ENCODE measurements at regions not wholly inside any gene's neighbourhood (a gene's known extent, or its start where the extent isn't known, plus 50 kb on each side); places are given as distances from the start of the nearest gene placed in this dataset.
"Not testable (repeated sequence)": the region's sequence is repeated elsewhere in the genome, so short reads cannot be mapped to it uniquely, and the experiment has no call there.

- ATAC-seq (no peak), DNase-seq (no peak)
- Histone ChIP-seq H3K4me3 (no peak overlapping the region), H3K4me1 (no peaks in the 10 kb centered on the region), H3K36me3 (replicated peaks in 1 of 2; ENCODE audit: insufficient read depth in 1 of 2, low read depth in 2 of 2) (no peaks in the 10 kb centered on the region), H3K27ac (no peak overlapping the region), H3K9me3 (no peaks in the 10 kb centered on the region), H3K27me3 (no peaks in the 10 kb centered on the region)
- WGBS, 2 donors, result 34 to 39% methylated on average over 2 of the region's 2 CpGs
- intact Hi-C loops (cut with DNase I), result no loop called here
- no peak for TF ChIP-seq POLR2A (IDR thresholded peaks at IDR 0.05)
- TF ChIP-seq, protein P1, sequence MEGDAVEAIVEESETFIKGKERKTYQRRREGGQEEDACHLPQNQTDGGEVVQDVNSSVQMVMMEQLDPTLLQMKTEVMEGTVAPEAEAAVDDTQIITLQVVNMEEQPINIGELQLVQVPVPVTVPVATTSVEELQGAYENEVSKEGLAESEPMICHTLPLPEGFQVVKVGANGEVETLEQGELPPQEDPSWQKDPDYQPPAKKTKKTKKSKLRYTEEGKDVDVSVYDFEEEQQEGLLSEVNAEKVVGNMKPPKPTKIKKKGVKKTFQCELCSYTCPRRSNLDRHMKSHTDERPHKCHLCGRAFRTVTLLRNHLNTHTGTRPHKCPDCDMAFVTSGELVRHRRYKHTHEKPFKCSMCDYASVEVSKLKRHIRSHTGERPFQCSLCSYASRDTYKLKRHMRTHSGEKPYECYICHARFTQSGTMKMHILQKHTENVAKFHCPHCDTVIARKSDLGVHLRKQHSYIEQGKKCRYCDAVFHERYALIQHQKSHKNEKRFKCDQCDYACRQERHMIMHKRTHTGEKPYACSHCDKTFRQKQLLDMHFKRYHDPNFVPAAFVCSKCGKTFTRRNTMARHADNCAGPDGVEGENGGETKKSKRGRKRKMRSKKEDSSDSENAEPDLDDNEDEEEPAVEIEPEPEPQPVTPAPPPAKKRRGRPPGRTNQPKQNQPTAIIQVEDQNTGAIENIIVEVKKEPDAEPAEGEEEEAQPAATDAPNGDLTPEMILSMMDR (IDR thresholded peaks at IDR 0.05), result no peak
These were observed 1174.9 kb downstream of the NSUN3 start for GRCh38 chr3:95237783-95238182.

GRCh38 chr3:95240395-95240794 lies 1177.5 kb downstream of the NSUN3 start:
- Histone ChIP-seq H3K27ac (no peak overlapping the region), H3K27me3 (no peaks in the 10 kb centered on the region), H3K36me3 (replicated peaks in 1 of 2; ENCODE audit: insufficient read depth in 1 of 2, low read depth in 2 of 2) (no peaks in the 10 kb centered on the region), H3K4me1 (no peaks in the 10 kb centered on the region), H3K9me3 (no peaks in the 10 kb centered on the region), H3K4me3 (no peak overlapping the region)
- DNase-seq, result no peak
- WGBS, 2 donors, result 43 to 63% methylated on average over 2 of the region's 2 CpGs
- no peak for TF ChIP-seq POLR2A (IDR thresholded peaks at IDR 0.05)
- TF ChIP-seq, protein P1 (IDR thresholded peaks at IDR 0.05), result no peak
- ATAC-seq, result no peak
- intact Hi-C loops (cut with DNase I), result no loop called here

- H3K9me3 ChIP-seq; H3K27me3 ChIP-seq; H3K36me3 ChIP-seq (replicated peaks in 1 of 2; ENCODE audit: insufficient read depth in 1 of 2, low read depth in 2 of 2); intact Hi-C loops (cut with DNase I); DNase-seq; H3K4me3 ChIP-seq; H3K27ac ChIP-seq; H3K4me1 ChIP-seq; ATAC-seq: not testable (repeated sequence)
- WGBS, 2 donors, result 81 to 82% methylated on average over 9 of the region's 9 CpGs
These were observed 1178.4 kb downstream of the NSUN3 start for GRCh38 chr3:95241256-95241655.

GRCh38 chr3:95246413-95246812 lies 1183.6 kb downstream of the NSUN3 start:
- no peaks in the 10 kb centered on the region for H3K4me1 ChIP-seq
- no peaks in the 10 kb centered on the region for H3K9me3 ChIP-seq
- H3K27me3 ChIP-seq, result no peaks in the 10 kb centered on the region
- no peak overlapping the region for H3K4me3 ChIP-seq
- 68 to 72% methylated on average over 5 of the region's 5 CpGs for WGBS, 2 donors
- no peaks in the 10 kb centered on the region for H3K36me3 ChIP-seq (replicated peaks in 1 of 2; ENCODE audit: insufficient read depth in 1 of 2, low read depth in 2 of 2)
- no peak for TF ChIP-seq POLR2A (IDR thresholded peaks at IDR 0.05)
- TF ChIP-seq, protein P1 (IDR thresholded peaks at IDR 0.05), result no peak
- DNase-seq (no peak), ATAC-seq (no peak)
- intact Hi-C loops (cut with DNase I), result no loop called here
- no peak overlapping the region for H3K27ac ChIP-seq

DNA sequence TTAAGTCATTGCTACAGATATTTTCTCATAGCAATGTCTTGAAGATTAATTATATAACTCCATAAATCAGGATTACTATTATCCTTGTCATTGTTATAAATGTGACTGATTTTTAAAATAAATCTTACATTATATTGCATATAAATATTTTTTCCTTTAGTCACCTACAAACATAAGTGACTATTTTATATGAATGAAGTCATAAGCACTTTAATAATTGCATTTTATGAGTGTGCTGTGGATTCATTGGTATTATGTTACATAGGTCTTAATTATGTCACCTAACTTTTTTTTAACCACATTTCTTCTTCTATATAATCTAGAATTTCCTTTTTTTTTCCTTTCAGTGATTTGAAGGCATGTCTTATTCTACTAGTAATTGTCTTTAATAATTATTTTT lies 1191.2 kb downstream of the NSUN3 start:
- DNase-seq (no peak), ATAC-seq (no peak)
- Histone ChIP-seq H3K4me3 (no peak overlapping the region), H3K9me3 (no peaks in the 10 kb centered on the region), H3K36me3 (replicated peaks in 1 of 2; ENCODE audit: insufficient read depth in 1 of 2, low read depth in 2 of 2) (no peaks in the 10 kb centered on the region), H3K27me3 (no peaks in the 10 kb centered on the region), H3K4me1 (no peaks in the 10 kb centered on the region), H3K27ac (no peak overlapping the region)
- intact Hi-C loops (cut with DNase I), result no loop called here
- no peak for TF ChIP-seq POLR2A (IDR thresholded peaks at IDR 0.05)
- TF ChIP-seq, protein P1 (IDR thresholded peaks at IDR 0.05), result no peak

All from body of pancreas (tissue), 4 donors.